HG03196 (cell line): ENCODE measurements at regions not wholly inside any gene's neighbourhood (a gene's known extent, or its start where the extent isn't known, plus 50 kb on each side); places are given as distances from the start of the nearest gene placed in this dataset.
"Not testable (repeated sequence)": the region's sequence is repeated elsewhere in the genome, so short reads cannot be mapped to it uniquely, and the experiment has no call there.

ENCODE experiments used
- ATAC-seq: cut with Tn5 transposase; IDR thresholded peaks from one replicate; pipeline ENCODE4 v1.9.1; 2021; ENCODE audit not compliant: unreplicated experiment

DNA sequence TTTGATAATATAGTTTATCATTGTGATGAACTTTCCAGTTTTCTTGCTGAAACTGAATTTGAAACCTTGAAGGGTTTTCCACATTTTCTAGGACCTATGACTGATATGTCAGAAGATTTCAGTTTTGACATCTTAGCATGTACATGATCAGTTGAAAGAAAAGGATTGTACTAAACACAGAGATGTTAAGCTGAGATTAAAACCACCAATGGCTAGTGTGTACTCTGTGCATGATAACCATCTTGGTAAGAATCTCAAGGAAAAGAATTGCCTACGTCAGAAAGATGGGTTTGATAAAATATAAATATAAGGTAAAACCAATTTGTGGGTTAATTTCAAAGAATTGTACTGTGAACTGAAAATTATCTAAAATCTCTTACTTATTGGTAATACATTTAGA lies 776.4 kb downstream of the GATA3 start:
- ATAC-seq = no peak

GRCh38 chr10:8835453-8836167 lies 781.1 kb downstream of the GATA3 start:
- ATAC-seq = no peak

GRCh38 chr10:8840356-8840755 lies 785.9 kb downstream of the GATA3 start:
- no peak for ATAC-seq

DNA sequence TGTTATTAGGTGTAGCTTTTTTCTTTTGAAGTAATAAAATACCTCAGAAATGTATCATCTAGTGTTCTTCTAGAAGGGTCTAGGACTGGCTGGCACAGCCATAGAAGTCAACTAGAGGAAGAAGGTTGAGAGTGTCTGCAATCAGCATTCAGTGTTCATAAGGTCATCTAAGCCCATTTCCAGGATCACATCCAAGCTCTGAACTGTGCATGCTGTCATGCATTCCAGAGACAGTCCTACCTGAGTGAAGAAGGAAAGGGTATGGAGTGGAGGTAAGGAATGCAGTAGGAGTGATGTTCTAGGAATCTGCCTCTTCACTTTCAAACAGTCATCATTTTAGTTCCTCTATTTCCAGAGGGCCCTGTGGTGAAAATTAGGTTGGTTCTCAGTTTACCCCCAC lies 789.7 kb downstream of the GATA3 start:
- no peak for ATAC-seq

DNA sequence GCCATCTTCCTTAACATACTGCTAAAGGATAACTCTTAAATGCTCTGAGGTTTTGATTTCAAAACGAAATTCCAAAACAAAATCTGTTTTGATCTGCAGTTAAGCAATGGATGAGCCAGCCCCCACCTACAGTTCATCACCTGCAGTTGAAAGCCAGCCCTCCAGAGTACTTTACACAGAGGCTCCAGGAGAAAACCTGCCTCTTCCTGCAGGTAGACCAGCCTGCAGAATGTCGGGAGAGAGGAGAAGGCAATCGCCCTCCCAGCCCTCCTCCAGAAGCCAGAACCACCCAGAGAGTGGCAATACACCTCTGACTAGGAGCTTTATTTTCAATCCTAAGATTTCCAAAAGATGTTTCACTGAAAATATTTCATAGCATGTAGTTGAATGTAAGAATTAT lies 798.1 kb downstream of the GATA3 start:
- no peak for ATAC-seq

DNA sequence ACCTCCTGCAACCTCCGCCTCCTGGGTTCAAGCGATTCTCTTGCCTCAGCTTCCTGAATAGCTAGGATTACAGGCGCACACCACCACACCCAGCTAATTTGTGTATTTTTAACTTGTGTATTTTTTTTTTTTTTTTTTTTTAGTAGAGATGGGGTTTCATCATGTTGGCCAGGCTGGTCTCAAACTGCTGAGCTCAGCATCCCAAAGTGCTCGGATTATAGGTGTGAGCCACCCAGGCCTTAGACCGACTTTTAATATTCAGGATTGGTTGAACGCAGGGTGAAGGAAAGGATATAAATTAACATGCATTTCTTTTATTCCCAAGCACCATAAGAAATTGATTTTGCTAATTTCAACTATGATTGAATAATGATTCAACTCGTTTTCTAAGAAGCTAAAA lies 798.6 kb downstream of the GATA3 start:
- ATAC-seq = no peak

DNA sequence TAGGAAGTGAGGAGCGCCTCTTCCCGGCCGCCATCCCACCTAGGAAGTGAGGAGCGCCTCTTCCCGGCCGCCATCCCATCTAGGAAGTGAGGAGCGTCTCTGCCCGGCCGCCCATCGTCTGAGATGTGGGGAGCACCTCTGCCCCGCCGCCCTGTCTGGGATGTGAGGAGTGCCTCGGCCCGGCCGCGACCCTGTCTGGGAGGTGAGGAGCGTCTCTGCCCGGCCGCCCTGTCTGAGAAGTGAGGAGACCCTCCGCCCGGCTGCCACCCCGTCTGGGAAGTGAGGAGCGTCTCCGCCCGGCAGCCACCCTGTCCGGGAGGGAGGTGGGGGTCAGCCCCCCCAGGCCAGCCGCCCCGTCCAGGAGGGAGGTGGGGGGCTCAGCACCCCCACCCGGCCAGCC lies 814.4 kb downstream of the GATA3 start:
- not testable (repeated sequence) for ATAC-seq

- ATAC-seq = no peak
These were observed 818.8 kb downstream of the GATA3 start for GRCh38 chr10:8873310-8873709.

DNA sequence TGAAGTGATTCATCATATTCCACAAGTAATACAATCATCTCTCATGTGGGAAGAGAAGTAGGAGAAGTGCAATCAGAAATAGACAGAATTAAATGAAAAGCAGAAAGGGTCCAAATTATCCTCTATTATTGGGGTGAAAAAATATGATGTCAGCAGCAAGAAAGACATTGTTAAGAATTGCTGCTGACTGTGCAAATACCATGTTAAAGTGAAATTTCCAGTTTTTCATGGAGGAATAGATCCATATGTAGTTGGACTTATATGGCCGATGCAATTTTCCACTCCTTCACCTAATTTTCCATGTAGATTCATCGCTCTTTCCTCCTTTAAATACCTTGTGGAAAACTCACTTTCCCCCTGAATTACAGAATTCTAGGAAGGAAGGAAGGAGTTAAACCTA lies 819.8 kb downstream of the GATA3 start:
- no peak for ATAC-seq

GRCh38 chr10:8874972-8875371 lies 820.5 kb downstream of the GATA3 start:
- no peak for ATAC-seq

- no peak for ATAC-seq
These were observed 821.7 kb downstream of the GATA3 start for GRCh38 chr10:8876171-8876570.

GRCh38 chr10:8889538-8889937 lies 835.0 kb downstream of the GATA3 start:
- no peak for ATAC-seq

GRCh38 chr10:8893102-8893501 lies 838.6 kb downstream of the GATA3 start:
- ATAC-seq = no peak

DNA sequence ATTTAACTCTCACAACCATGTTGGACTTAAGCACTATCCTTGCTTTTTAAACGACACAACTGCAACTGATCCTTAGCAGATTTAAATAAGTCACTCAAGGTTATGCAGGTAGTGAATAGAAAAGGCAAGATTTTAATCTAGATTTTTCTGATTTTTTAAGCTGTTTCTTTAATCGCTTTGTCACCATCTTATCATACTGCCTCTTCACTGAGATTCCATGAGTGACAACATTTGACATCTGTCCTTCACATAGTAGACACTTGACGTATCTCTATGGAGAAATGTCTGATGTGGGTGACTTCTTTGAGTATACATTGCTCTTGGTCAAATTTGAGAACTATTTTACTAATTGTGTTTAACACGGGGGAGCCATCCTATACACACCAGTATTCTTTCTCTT lies 839.7 kb downstream of the GATA3 start:
- no peak for ATAC-seq

DNA sequence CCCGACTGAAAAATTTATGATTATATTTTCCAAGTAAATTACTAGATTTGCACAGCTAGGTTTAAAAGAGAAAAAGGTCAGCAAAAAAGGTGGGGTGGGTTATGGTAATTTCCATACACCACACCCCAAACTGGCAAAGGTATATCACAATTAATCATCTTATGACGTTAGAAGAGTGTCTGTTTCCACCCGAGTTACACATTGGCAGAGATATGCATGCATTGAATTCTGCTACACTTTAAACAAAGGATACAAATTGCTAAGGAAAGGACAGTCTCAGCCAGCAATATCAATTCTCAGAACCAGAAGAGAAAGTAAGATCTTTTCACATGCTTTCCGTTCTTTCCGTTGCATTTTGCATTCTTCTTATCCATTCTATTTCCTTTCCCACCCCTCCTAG lies 843.3 kb downstream of the GATA3 start:
- no peak for ATAC-seq

DNA sequence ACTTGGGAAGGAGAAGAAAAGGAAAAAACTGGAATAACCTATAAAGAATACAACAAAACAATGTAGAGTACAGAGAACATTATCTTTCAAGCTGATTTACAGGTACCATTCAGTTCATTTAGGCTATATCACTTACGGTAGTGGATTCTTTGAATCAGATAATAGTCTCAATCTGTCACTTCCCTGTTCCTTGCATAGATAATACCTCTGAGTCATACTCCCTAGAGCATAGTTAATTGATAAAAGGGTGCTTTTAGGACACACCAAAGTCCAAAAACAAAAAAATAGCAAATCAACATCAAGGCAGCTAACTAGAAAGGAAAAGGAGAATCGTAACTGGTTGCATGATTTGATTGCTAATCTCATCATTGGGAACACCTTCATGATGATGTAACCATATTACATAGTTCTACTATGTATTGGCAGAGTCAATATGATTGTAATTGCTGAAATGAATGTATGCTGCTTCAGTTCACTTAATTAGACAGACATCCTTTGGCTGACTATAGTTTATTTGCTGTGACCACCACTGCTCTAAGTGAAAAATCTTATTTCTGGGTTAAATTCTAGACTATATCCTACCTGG lies 844.4 kb downstream of the GATA3 start:
- no peak for ATAC-seq

GRCh38 chr10:8902926-8903325 lies 848.4 kb downstream of the GATA3 start:
- no peak for ATAC-seq

- no peak for ATAC-seq
These were observed 853.5 kb downstream of the GATA3 start for GRCh38 chr10:8908013-8908412.

DNA sequence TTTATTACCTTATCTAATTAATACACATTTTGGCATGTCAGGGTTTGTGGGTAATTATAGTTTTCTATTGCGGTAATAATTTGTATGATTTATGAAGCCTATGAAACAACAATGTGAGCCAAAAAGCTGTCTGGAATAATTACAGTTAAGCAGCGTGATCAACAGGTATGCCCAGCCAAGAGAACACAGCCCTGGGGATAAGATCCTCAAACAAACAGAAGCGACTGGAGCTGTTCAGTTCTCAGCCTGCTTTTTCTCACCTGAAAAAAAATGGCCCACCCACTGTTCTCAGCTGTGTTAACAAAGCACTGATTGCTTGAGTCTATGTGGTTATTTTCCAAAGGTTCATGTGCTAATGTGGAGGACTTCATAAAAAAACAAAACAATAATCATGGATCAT lies 855.8 kb downstream of the GATA3 start:
- ATAC-seq = no peak

DNA sequence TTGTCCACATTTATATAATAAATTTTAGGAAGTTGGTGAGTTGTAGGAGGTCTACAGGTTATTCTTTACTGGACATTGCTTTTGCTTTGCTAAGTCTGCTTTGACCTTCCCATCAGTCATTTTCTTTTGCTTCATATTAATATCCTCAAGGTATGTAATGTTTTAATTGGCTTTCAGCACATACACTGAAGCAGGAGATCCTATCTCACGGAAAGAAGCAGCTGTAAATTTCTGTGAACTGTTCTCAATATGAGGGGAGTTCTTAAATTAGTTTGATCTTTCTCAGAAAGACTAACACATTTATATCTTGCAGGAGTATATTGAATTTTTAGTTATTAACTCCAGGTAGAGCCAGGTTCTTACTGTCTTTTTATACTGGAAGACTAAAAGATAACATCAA lies 856.5 kb downstream of the GATA3 start:
- ATAC-seq = no peak

- no peak for ATAC-seq
These were observed 857.6 kb downstream of the GATA3 start for GRCh38 chr10:8912108-8912507.

GRCh38 chr10:8913720-8914119 lies 859.2 kb downstream of the GATA3 start:
- no peak for ATAC-seq

DNA sequence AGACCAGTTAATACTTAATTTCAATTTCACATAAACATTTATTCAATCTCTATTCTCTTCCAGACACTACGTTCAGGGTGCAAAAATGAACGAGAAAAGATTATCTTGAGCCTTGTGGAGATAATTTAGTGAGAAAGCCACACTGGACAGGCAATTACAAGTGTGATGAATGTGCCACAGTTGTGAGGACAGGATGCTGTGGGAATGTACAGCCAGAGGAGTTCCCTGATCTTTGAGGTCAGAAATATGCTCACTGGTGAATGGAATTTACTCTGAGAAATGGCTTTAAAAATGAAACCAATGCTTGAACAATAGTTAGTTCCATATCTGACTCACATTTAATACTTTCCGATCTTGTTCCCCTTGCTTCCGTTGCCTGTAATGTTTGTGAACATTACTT lies 864.8 kb downstream of the GATA3 start:
- ATAC-seq = no peak
